Upper lobe of right lung (tissue), 1 donor: ENCODE measurements at regions not wholly inside any gene's neighbourhood (a gene's known extent, or its start where the extent isn't known, plus 50 kb on each side); places are given as distances from the start of the nearest gene placed in this dataset.

Experiments
- ATAC-seq: fragments of 200-7000 bp; cut with Tn5 transposase; one replicate; pipeline ENCODE4 v1.9.1; 2020; ENCODE audit warnings: mild to moderate bottlenecking, moderate library complexity
- DNase-seq: peaks from one replicate; pipeline ENCODE4 v3.0.0-alpha.2; 2020
- H3K27ac ChIP-seq: fragments of 200-600 bp; one replicate; pipeline ENCODE4 v1.8.0; 2022
- H3K27me3 ChIP-seq: fragments of 200-600 bp; one replicate; pipeline ENCODE4 v1.8.0; 2022; ENCODE audit warnings: mild to moderate bottlenecking
- H3K36me3 ChIP-seq: fragments of 200-600 bp; one replicate; pipeline ENCODE4 v1.8.0; 2022
- H3K4me1 ChIP-seq: fragments of 200-600 bp; one replicate; pipeline ENCODE4 v1.8.0; 2022
- H3K4me3 ChIP-seq: fragments of 200-600 bp; one replicate; pipeline ENCODE4 v1.8.0; 2022; ENCODE audit warnings: mild to moderate bottlenecking
- H3K9me3 ChIP-seq: fragments of 200-600 bp; one replicate; pipeline ENCODE4 v1.8.0; 2022
- CTCF ChIP-seq: fragments of 200-600 bp; IDR thresholded peaks from one replicate; pipeline ENCODE4 v1.8.0; 2022; ENCODE audit warnings: antibody characterized with exemption
- intact Hi-C: fragments of 100-400 bp; cut with DNase I; formaldehyde crosslinking; loops from one replicate; pipeline ENCODE4 v1.11.0; 2022
- donor health status: DM: no; HTN: yes; CAD: no; lungs with severe emphysema.

GRCh38 chrX:42725196-42725595 is 52.8 kb downstream of the PPP1R2C start:
- Histone ChIP-seq H3K9me3 (no peaks in the 10 kb centered on the region), H3K4me1 (no peaks in the 10 kb centered on the region), H3K27me3 (no peaks in the 10 kb centered on the region), H3K4me3 (no peak overlapping the region), H3K27ac (no peak overlapping the region), H3K36me3 (no peaks in the 10 kb centered on the region)
- TF ChIP-seq CTCF, result no peak
- intact Hi-C loops, result no loop called here
- no peak for ATAC-seq
- DNase-seq, result no peak

GRCh38 chrX:42720209-42720608 is 57.8 kb downstream of the PPP1R2C start:
- DNase-seq (no peak), ATAC-seq (no peak)
- intact Hi-C loops, result no loop called here
- H3K4me1 ChIP-seq, result no peaks in the 10 kb centered on the region
- no peak overlapping the region for H3K4me3 ChIP-seq
- H3K9me3 ChIP-seq, result no peaks in the 10 kb centered on the region
- H3K36me3 ChIP-seq, result no peaks in the 10 kb centered on the region
- no peaks in the 10 kb centered on the region for H3K27me3 ChIP-seq
- no peak for TF ChIP-seq CTCF
- no peak overlapping the region for H3K27ac ChIP-seq

- Histone ChIP-seq H3K27ac (no peak overlapping the region), H3K27me3 (no peaks in the 10 kb centered on the region), H3K4me3 (no peak overlapping the region), H3K36me3 (no peaks in the 10 kb centered on the region), H3K4me1 (no peaks in the 10 kb centered on the region), H3K9me3 (no peaks in the 10 kb centered on the region)
- no peak for TF ChIP-seq CTCF
- no peak for DNase-seq
- intact Hi-C loops, result no loop called here
- ATAC-seq, result no peak
Measured at GRCh38 chrX:42715701-42716262, 62.2 kb downstream of the PPP1R2C start.

- no peaks in the 10 kb centered on the region for H3K9me3 ChIP-seq
- TF ChIP-seq CTCF, result peak; percentile 37
- DNase-seq (peak; percentile 71), ATAC-seq (peak; percentile 84)
- H3K4me1 ChIP-seq, result no peaks in the 10 kb centered on the region
- H3K27ac ChIP-seq, result no peak overlapping the region
- H3K4me3 ChIP-seq, result no peak overlapping the region
- H3K27me3 ChIP-seq, result no peaks in the 10 kb centered on the region
- H3K36me3 ChIP-seq, result no peaks in the 10 kb centered on the region
- intact Hi-C loops, result no loop called here
Measured at GRCh38 chrX:42714981-42715700, 62.8 kb downstream of the PPP1R2C start.

GRCh38 chrX:42710452-42710851 is 67.5 kb downstream of the PPP1R2C start:
- Histone ChIP-seq H3K4me1 (no peaks in the 10 kb centered on the region), H3K4me3 (no peak overlapping the region), H3K9me3 (no peaks in the 10 kb centered on the region), H3K27me3 (no peaks in the 10 kb centered on the region), H3K36me3 (no peaks in the 10 kb centered on the region), H3K27ac (no peak overlapping the region)
- intact Hi-C loops, result no loop called here
- no peak for TF ChIP-seq CTCF
- ATAC-seq (no peak), DNase-seq (no peak)
